ENCODE measurements at regions not wholly inside any gene's neighbourhood (a gene's known extent, or its start where the extent isn't known, plus 50 kb on each side); places are given as distances from the start of the nearest gene placed in this dataset.

GRCh38 chr2:200013906-200014305 lies 58.5 kb downstream of the MAIP1 start:
- intact Hi-C loops (cut with DNase I; ENCODE audit: low total_unique reads) = no loop called here
- no peak for DNase-seq
- Histone ChIP-seq H3K9me3 (peaks cover 0 to 10% (median 0%) of the 10 kb centered on the region in 8 donors), H3K27ac (no peak overlapping the region), H3K4me3 (no peak overlapping the region), H3K4me1 (no peaks in the 10 kb centered on the region), H3K27me3 (replicated peaks in 1 of 7) (no peaks in the 10 kb centered on the region), H3K36me3 (no peaks in the 10 kb centered on the region)
- 92 to 100% (median 94%) methylated on average over 3 of the region's 3 CpGs for WGBS, 5 donors
- TF ChIP-seq CTCF (IDR thresholded peaks at IDR 0.05 in 8 of 11, conservative IDR thresholded peaks at IDR 0.05 in 3 of 11) (no peak), POLR2A (IDR thresholded peaks at IDR 0.05) (no peak), POLR2AphosphoS5 (IDR thresholded peaks at IDR 0.05) (no peak)

GRCh38 chr2:200021449-200022114 lies 66.2 kb downstream of the MAIP1 start:
- WGBS, 5 donors = 63 to 77% (median 67%) methylated on average over 5 of the region's 5 CpGs
- TF ChIP-seq CTCF (IDR thresholded peaks at IDR 0.05 in 8 of 11, conservative IDR thresholded peaks at IDR 0.05 in 3 of 11) = no peak
- no peak for TF ChIP-seq POLR2A (IDR thresholded peaks at IDR 0.05)
- TF ChIP-seq POLR2AphosphoS5 (IDR thresholded peaks at IDR 0.05) = no peak
- no peaks in the 10 kb centered on the region for H3K4me1 ChIP-seq
- intact Hi-C loops (cut with DNase I; ENCODE audit: low total_unique reads) = no loop called here
- H3K27me3 ChIP-seq (replicated peaks in 1 of 7) = no peaks in the 10 kb centered on the region
- H3K9me3 ChIP-seq = peaks cover 0 to 9% (median 0%) of the 10 kb centered on the region in 8 donors
- H3K4me3 ChIP-seq = no peak overlapping the region
- no peak overlapping the region for H3K27ac ChIP-seq
- DNase-seq = no peak
- no peaks in the 10 kb centered on the region for H3K36me3 ChIP-seq

- Histone ChIP-seq H3K4me3 (no peak overlapping the region), H3K9me3 (no peaks in the 10 kb centered on the region), H3K27me3 (replicated peaks in 1 of 7) (no peaks in the 10 kb centered on the region), H3K27ac (no peak overlapping the region), H3K36me3 (no peaks in the 10 kb centered on the region), H3K4me1 (no peaks in the 10 kb centered on the region)
- intact Hi-C loops (cut with DNase I; ENCODE audit: low total_unique reads) = no loop called here
- no peak for TF ChIP-seq POLR2A (IDR thresholded peaks at IDR 0.05)
- TF ChIP-seq CTCF (IDR thresholded peaks at IDR 0.05 in 8 of 11, conservative IDR thresholded peaks at IDR 0.05 in 3 of 11) = no peak
- TF ChIP-seq POLR2AphosphoS5 (IDR thresholded peaks at IDR 0.05) = no peak
- DNase-seq = no peak
- WGBS, 5 donors = 85 to 97% (median 91%) methylated on average over 2 of the region's 2 CpGs
Measured at GRCh38 chr2:200022511-200022910, 67.1 kb downstream of the MAIP1 start.

GRCh38 chr2:200023570-200023969 lies 68.2 kb downstream of the MAIP1 start:
- H3K27ac ChIP-seq = no peak overlapping the region
- no peaks in the 10 kb centered on the region for H3K4me1 ChIP-seq
- H3K9me3 ChIP-seq = no peaks in the 10 kb centered on the region
- TF ChIP-seq CTCF (IDR thresholded peaks at IDR 0.05 in 8 of 11, conservative IDR thresholded peaks at IDR 0.05 in 3 of 11) = no peak
- TF ChIP-seq POLR2A (IDR thresholded peaks at IDR 0.05) = no peak
- TF ChIP-seq POLR2AphosphoS5 (IDR thresholded peaks at IDR 0.05) = no peak
- no peaks in the 10 kb centered on the region for H3K27me3 ChIP-seq (replicated peaks in 1 of 7)
- no peak overlapping the region for H3K4me3 ChIP-seq
- 62 to 95% (median 86%) methylated on average over 1 of the region's 1 CpG for WGBS, 5 donors
- DNase-seq = no peak
- intact Hi-C loops (cut with DNase I; ENCODE audit: low total_unique reads) = no loop called here
- H3K36me3 ChIP-seq = no peaks in the 10 kb centered on the region

Data from spleen (tissue), 11 donors.